ENCODE measurements at regions not wholly inside any gene's neighbourhood (a gene's known extent, or its start where the extent isn't known, plus 50 kb on each side); places are given as distances from the start of the nearest gene placed in this dataset.

DNA sequence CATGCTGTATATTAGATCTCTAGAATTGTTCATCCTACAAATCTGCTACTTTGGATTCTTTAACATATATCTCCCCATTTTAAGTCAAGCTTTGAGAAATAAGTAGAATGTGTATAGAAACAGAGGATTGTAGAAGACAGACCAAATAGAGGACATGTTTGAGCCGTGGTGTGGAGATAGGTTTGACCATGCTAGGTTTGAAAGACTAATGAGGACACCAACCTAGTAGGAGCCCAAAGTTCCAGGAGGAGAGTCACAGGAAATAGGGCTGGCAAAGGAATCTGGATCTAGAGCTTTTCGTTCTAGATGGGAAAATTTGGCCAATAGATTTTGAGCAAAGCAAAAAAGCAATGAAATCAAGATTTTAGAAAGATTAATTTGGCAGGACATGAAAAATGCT lies 60.5 kb upstream of the TBX20 start:
- TF ChIP-seq, protein P1, sequence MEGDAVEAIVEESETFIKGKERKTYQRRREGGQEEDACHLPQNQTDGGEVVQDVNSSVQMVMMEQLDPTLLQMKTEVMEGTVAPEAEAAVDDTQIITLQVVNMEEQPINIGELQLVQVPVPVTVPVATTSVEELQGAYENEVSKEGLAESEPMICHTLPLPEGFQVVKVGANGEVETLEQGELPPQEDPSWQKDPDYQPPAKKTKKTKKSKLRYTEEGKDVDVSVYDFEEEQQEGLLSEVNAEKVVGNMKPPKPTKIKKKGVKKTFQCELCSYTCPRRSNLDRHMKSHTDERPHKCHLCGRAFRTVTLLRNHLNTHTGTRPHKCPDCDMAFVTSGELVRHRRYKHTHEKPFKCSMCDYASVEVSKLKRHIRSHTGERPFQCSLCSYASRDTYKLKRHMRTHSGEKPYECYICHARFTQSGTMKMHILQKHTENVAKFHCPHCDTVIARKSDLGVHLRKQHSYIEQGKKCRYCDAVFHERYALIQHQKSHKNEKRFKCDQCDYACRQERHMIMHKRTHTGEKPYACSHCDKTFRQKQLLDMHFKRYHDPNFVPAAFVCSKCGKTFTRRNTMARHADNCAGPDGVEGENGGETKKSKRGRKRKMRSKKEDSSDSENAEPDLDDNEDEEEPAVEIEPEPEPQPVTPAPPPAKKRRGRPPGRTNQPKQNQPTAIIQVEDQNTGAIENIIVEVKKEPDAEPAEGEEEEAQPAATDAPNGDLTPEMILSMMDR (IDR thresholded peaks at IDR 0.05): no peak
- TF ChIP-seq POLR2A (IDR thresholded peaks at IDR 0.05) (no peak), EP300 (IDR thresholded peaks at IDR 0.05) (no peak)
